Activated CD4-positive, alpha-beta memory T cell treated with anti-CD3 and anti-CD28 coated beads, Interleukin-2, amount 10 ng/mL, durations not matched to agents 7 days and 5 days (primary cell): ENCODE measurements at regions not wholly inside any gene's neighbourhood (a gene's known extent, or its start where the extent isn't known, plus 50 kb on each side); places are given as distances from the start of the nearest gene placed in this dataset.

Experiments used
- CTCF ChIA-PET: fragments of 350-600 bp; sonication (Branson Sonifier 250); formaldehyde crosslinking; loops from one replicate; lab custom pipeline; 2021; ENCODE audit warnings: antibody characterized with exemption, inconsistent platforms; lab: Charles Lee
- POLR2A ChIA-PET: fragments of 350-600 bp; sonication (Branson Sonifier 250); formaldehyde crosslinking; loops from one replicate; lab custom pipeline; 2021; ENCODE audit warnings: antibody characterized with exemption; lab: Charles Lee
- DNase-seq: peaks from one replicate; pipeline ENCODE4 v3.0.0-alpha.2; 2020
- H3K27ac Mint-ChIP-seq: one replicate; pipeline ENCODE4 v1.8.0; 2021; ENCODE audit warnings: mild to moderate bottlenecking, mixed read lengths
- H3K27me3 Mint-ChIP-seq: one replicate; pipeline ENCODE4 v1.8.0; 2021; ENCODE audit warnings: mixed read lengths
- H3K36me3 Mint-ChIP-seq: one replicate; pipeline ENCODE4 v1.8.0; 2021; ENCODE audit warnings: low read depth, mixed read lengths
- H3K4me1 Mint-ChIP-seq: one replicate; pipeline ENCODE4 v1.8.0; 2021; ENCODE audit warnings: mixed read lengths
- H3K4me3 Mint-ChIP-seq: one replicate; pipeline ENCODE4 v1.8.0; 2021; ENCODE audit warnings: mild to moderate bottlenecking, mixed read lengths
- H3K9me3 Mint-ChIP-seq: one replicate; pipeline ENCODE4 v1.8.0; 2021; ENCODE audit warnings: mixed read lengths

- Mint-ChIP-seq H3K27me3 (no peaks in the 10 kb centered on the region), H3K4me3 (no peak overlapping the region), H3K36me3 (no peaks in the 10 kb centered on the region), H3K27ac (no peak overlapping the region), H3K9me3 (no peaks in the 10 kb centered on the region), H3K4me1 (peaks cover 7% of the 10 kb centered on the region)
- POLR2A ChIA-PET, result no interaction called here
- no peak for DNase-seq
- CTCF ChIA-PET, result interaction anchor here (0.7 to 1.6 kb wide), 5 partner anchors 9 to 688 kb away, joined by 3 to 4 read pairs (median 3); partner anchors contain the start of gene ZNF438
Observed at GRCh38 chr10:31081937-31082840, 50.5 kb upstream of the ZNF438 start.

GRCh38 chr10:31083765-31084184 is 52.1 kb upstream of the ZNF438 start:
- ChIA-PET POLR2A (no interaction called here), CTCF (interaction anchor here (0.7 to 1.7 kb wide), 13 partner anchors 11 to 742 kb away, joined by 3 to 10 read pairs (median 3); partner anchors contain the start of gene ZNF438)
- Mint-ChIP-seq H3K36me3 (no peaks in the 10 kb centered on the region), H3K27me3 (no peaks in the 10 kb centered on the region), H3K4me1 (peaks cover 7% of the 10 kb centered on the region), H3K4me3 (no peak overlapping the region), H3K9me3 (no peaks in the 10 kb centered on the region), H3K27ac (no peak overlapping the region)
- DNase-seq, result peak; percentile 66

DNA sequence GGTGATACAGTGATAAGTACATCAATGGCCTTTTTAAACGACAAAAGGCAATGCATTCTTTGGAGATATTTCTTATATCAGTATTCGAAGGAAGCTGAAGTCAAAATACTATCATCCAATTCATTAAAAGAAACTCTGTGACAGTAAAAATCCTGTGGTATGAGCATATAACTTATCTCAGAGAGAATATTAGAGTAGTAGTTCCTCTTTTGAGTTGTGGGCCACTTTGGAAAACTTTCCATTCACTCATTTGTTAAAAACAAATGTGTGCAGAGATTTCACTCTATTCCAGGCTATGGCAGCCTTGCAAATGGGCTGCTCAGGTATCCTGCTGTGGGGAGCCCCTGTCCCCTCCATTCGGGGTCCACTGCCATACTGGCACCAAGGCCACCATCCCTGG is 55.3 kb upstream of the ZNF438 start:
- peaks cover 10% of the 10 kb centered on the region for H3K4me1 Mint-ChIP-seq
- CTCF ChIA-PET, result interaction anchor here (0.6 kb wide), 1 partner anchor 173 kb away, joined by 3 read pairs; no protein-coding TSS in a partner anchor
- no peak overlapping the region for H3K27ac Mint-ChIP-seq

GRCh38 chr10:31087851-31088250 is 56.2 kb upstream of the ZNF438 start:
- ChIA-PET POLR2A (no interaction called here), CTCF (interaction anchor here (0.6 kb wide), 1 partner anchor 172 kb away, joined by 3 read pairs; no protein-coding TSS in a partner anchor)
- no peaks in the 10 kb centered on the region for H3K9me3 Mint-ChIP-seq
- H3K27ac Mint-ChIP-seq, result no peak overlapping the region
- no peaks in the 10 kb centered on the region for H3K36me3 Mint-ChIP-seq
- H3K4me3 Mint-ChIP-seq, result no peak overlapping the region
- no peaks in the 10 kb centered on the region for H3K27me3 Mint-ChIP-seq
- DNase-seq, result no peak
- peaks cover 10% of the 10 kb centered on the region for H3K4me1 Mint-ChIP-seq

More for the DNA sequence above, 55.3 kb upstream of the ZNF438 start:
- H3K36me3 Mint-ChIP-seq, result no peaks in the 10 kb centered on the region
- DNase-seq, result no peak
- H3K27me3 Mint-ChIP-seq, result no peaks in the 10 kb centered on the region
- POLR2A ChIA-PET, result no interaction called here
- H3K4me3 Mint-ChIP-seq, result no peak overlapping the region
- no peaks in the 10 kb centered on the region for H3K9me3 Mint-ChIP-seq

GRCh38 chr10:31090894-31091607 is 59.4 kb upstream of the ZNF438 start:
- H3K27me3 Mint-ChIP-seq, result no peaks in the 10 kb centered on the region
- ChIA-PET CTCF (no interaction called here), POLR2A (no interaction called here)
- H3K36me3 Mint-ChIP-seq, result no peaks in the 10 kb centered on the region
- peaks cover 4% of the 10 kb centered on the region for H3K4me1 Mint-ChIP-seq
- H3K9me3 Mint-ChIP-seq, result no peaks in the 10 kb centered on the region
- DNase-seq, result no peak
- H3K4me3 Mint-ChIP-seq, result no peak overlapping the region
- no peak overlapping the region for H3K27ac Mint-ChIP-seq

DNA sequence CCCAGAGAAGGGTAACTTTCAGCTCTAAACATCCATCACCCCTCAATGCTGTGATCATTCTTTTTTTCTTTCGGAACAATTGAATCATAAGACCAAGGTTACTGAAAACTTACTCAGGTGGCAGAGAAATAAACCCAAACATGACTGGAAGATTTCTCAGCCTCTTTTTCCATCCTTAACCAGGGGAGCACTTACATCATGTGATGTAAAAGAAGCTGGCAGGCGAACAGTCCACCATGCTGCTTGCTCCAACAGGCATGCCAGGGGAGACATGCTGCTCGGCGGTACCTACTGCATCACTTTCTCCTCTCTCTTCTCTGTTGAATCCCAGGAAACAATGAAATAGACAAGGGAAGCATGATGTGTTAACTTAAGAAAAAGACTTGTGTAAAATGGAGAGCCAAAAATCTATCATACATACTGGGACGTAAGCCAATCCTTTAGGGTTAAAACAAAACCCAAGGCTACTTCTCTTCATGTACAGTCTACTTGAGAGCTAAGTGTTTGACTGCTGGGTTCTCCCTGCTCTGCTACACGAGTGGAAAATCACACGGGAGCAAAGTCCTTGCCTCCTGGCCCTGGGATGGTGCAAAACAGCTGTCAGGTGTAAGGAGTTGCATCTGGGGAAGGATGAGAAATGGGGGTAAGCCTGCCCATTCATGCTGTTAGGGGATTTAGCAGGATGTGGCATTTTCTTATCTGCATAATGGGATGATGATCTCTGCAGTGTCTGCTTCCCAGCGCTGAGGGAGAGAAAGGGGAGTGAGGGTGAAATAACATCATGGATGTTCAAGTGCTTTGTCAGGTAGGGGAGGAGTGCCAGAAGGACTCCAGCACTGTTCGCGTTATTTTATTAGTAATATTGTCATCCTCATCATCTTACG is 64.3 kb upstream of the ZNF438 start:
- Mint-ChIP-seq H3K27me3 (no peaks in the 10 kb centered on the region), H3K36me3 (no peaks in the 10 kb centered on the region), H3K4me1 (peaks cover 20% of the 10 kb centered on the region), H3K27ac (no peak overlapping the region), H3K9me3 (no peaks in the 10 kb centered on the region), H3K4me3 (no peak overlapping the region)
- no peak for DNase-seq
- ChIA-PET CTCF (interaction anchor here (2.3 kb wide), 1 partner anchor 12 kb away, joined by 8 read pairs; no protein-coding TSS in a partner anchor), POLR2A (no interaction called here)

GRCh38 chr10:31098046-31098445 is 66.4 kb upstream of the ZNF438 start:
- ChIA-PET POLR2A (no interaction called here), CTCF (no interaction called here)
- Mint-ChIP-seq H3K9me3 (no peaks in the 10 kb centered on the region), H3K4me1 (peaks cover 33% of the 10 kb centered on the region), H3K27me3 (no peaks in the 10 kb centered on the region), H3K27ac (no peak overlapping the region), H3K36me3 (no peaks in the 10 kb centered on the region), H3K4me3 (no peak overlapping the region)
- no peak for DNase-seq

DNA sequence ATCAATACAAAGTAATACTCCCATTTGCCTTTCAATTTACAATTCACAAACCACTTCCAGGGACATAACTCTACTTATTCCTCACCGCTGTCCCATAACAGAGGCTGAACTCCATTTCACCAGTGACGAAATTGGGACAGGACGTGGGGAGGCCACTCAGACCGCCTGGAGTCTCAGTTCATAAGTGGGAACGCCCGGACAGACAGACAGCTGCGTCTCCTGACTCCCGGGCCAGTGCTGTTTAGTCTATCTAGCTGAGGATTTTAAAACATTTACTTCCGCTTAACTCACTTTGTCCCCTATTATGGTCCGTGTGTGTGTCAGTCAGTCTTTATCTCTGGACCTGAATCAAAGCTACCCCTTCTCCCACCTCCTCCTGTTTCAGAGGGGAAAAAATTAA is 67.4 kb upstream of the ZNF438 start:
- DNase-seq, result no peak
- CTCF ChIA-PET, result interaction anchor here (1.5 to 1.7 kb wide), 2 partner anchors 16 to 315 kb away, joined by 3 to 6 read pairs; no protein-coding TSS in a partner anchor
- H3K27ac Mint-ChIP-seq, result no peak overlapping the region
- no peak overlapping the region for H3K4me3 Mint-ChIP-seq
- no peaks in the 10 kb centered on the region for H3K36me3 Mint-ChIP-seq
- POLR2A ChIA-PET, result interaction anchor here (2.8 kb wide), 1 partner anchor 35 kb away, joined by 15 read pairs; no protein-coding TSS in a partner anchor
- H3K9me3 Mint-ChIP-seq, result no peaks in the 10 kb centered on the region
- H3K27me3 Mint-ChIP-seq, result no peaks in the 10 kb centered on the region
- H3K4me1 Mint-ChIP-seq, result peaks cover 33% of the 10 kb centered on the region

DNA sequence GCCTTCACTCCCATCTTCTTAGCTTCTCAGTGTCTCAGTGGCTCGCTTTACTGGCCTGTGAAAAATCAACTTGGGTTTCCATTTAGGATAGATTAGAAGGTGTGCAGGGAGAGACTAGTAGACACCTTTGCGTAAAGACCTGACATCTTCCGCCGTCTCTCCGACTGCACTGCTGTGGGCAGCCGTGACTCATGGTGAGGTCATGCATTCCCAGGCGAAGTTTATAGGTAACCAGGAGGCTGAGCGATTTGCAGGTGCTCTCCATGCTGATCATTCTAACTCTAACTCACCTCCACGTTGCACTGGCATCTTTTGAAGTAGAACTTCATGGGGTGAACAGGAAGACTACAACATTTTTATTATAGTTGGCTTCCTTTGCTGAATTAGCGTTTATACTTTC is 68.0 kb upstream of the ZNF438 start:
- H3K36me3 Mint-ChIP-seq, result no peaks in the 10 kb centered on the region
- no peak overlapping the region for H3K4me3 Mint-ChIP-seq
- POLR2A ChIA-PET, result interaction anchor here (2.2 to 2.8 kb wide), 2 partner anchors 34 to 218 kb away, joined by 12 to 15 read pairs; no protein-coding TSS in a partner anchor
- H3K9me3 Mint-ChIP-seq, result no peaks in the 10 kb centered on the region
- CTCF ChIA-PET, result interaction anchor here (1.5 to 1.7 kb wide), 2 partner anchors 16 to 315 kb away, joined by 3 to 6 read pairs; no protein-coding TSS in a partner anchor
- H3K4me1 Mint-ChIP-seq, result peaks cover 39% of the 10 kb centered on the region
- DNase-seq, result peak; percentile 37
- no peak overlapping the region for H3K27ac Mint-ChIP-seq
- H3K27me3 Mint-ChIP-seq, result no peaks in the 10 kb centered on the region

DNA sequence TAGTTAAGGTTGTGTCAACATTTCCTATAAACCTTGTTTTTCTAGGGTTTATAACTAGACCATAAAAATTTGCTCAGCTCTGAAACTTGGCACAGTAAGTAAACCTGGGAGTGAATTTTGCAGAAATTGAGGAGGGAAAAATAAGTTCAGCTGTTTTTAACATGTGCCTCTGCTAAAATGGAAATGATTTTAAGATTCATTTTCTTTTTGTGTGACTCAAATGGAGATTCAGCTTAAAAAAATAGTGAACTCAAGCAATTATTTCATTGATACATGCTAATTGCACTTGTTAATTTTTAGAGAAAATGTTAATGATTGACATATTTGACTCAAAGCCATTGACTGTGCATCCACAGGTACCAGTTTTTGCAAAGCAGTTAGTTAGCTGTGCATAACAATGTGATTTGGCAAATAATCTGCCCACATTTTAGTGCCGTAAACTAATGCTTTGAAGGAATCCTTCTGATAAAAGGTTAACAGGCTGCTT is 68.5 kb upstream of the ZNF438 start:
- no peaks in the 10 kb centered on the region for H3K36me3 Mint-ChIP-seq
- H3K4me1 Mint-ChIP-seq, result peaks cover 41% of the 10 kb centered on the region
- H3K9me3 Mint-ChIP-seq, result no peaks in the 10 kb centered on the region
- no peak for DNase-seq
- POLR2A ChIA-PET, result interaction anchor here (2.2 to 2.8 kb wide), 2 partner anchors 34 to 218 kb away, joined by 12 to 15 read pairs; no protein-coding TSS in a partner anchor
- no peaks in the 10 kb centered on the region for H3K27me3 Mint-ChIP-seq
- H3K4me3 Mint-ChIP-seq, result no peak overlapping the region
- H3K27ac Mint-ChIP-seq, result no peak overlapping the region
- CTCF ChIA-PET, result interaction anchor here (1.2 to 1.7 kb wide), 4 partner anchors 17 to 348 kb away, joined by 3 to 6 read pairs (median 4); no protein-coding TSS in a partner anchor

GRCh38 chr10:31100662-31101061 is 69.0 kb upstream of the ZNF438 start:
- no peaks in the 10 kb centered on the region for H3K27me3 Mint-ChIP-seq
- no peaks in the 10 kb centered on the region for H3K36me3 Mint-ChIP-seq
- H3K9me3 Mint-ChIP-seq, result no peaks in the 10 kb centered on the region
- H3K4me1 Mint-ChIP-seq, result peaks cover 41% of the 10 kb centered on the region
- peak overlapping the region; percentile 82 for H3K27ac Mint-ChIP-seq
- ChIA-PET CTCF (interaction anchor here (0.6 to 1.7 kb wide), 5 partner anchors 17 to 349 kb away, joined by 3 to 6 read pairs (median 3); partner anchors contain the start of gene ZNF438), POLR2A (interaction anchor here (2.2 to 2.8 kb wide), 2 partner anchors 33 to 217 kb away, joined by 12 to 15 read pairs; no protein-coding TSS in a partner anchor)
- DNase-seq, result no peak
- no peak overlapping the region for H3K4me3 Mint-ChIP-seq
